Bronchial epithelial cell (primary cell): ENCODE measurements at regions not wholly inside any gene's neighbourhood (a gene's known extent, or its start where the extent isn't known, plus 50 kb on each side); places are given as distances from the start of the nearest gene placed in this dataset.

Experiments used
- DNase-seq: peaks from one replicate; pipeline ENCODE4 v3.0.0-alpha.2; 2010; ENCODE audit warnings: low read depth
- FAIRE-seq: peaks from 2 replicates; lab custom pipeline; 2011; peaks lifted over from hg19 to GRCh38; lab: Jason Lieb, UNC
- H3K27me3 ChIP-seq: 2 replicates; pipeline ENCODE4 v1.5.1; 2011; ENCODE audit warnings: low read length; ENCODE audit not compliant: control insufficient read depth, insufficient read depth
- H3K36me3 ChIP-seq: 2 replicates; pipeline ENCODE4 v1.5.1; 2011; ENCODE audit warnings: low read length; ENCODE audit not compliant: control insufficient read depth, insufficient read depth
- H3K4me3 ChIP-seq: 2 replicates; pipeline ENCODE4 v1.5.1; 2011; ENCODE audit warnings: mild to moderate bottlenecking, low read depth, low read length, control low read depth
- TF ChIP-seq, protein P1 (sequence below): IDR thresholded peaks from 2 replicates; pipeline ENCODE4 v1.5.1; 2011; ENCODE audit warnings: mild to moderate bottlenecking, moderate library complexity, low read length, control low read depth, inconsistent platforms; ENCODE audit not compliant: insufficient read depth, severe bottlenecking

DNA sequence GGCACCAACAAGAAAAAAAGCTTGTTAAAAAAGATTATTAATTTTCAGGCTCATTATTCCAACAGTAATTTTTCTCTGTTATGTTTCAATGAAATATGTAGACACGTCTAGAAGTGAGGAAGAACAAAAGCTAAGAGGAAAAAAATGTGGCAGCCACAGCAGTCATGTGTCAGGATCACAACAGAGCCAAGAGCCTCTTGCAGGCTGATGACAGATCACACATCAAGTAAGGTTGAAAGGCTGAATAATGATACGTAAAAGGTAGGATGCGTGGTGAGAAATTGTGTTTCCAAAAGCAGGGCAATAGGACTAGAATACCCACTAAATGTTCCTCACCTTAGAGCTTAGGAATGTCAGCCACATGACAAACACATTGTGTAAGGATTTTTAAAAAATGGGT, 124.8 kb downstream of the HTR1A start:
- Histone ChIP-seq H3K27me3 (no peaks in the 10 kb centered on the region), H3K36me3 (no peaks in the 10 kb centered on the region), H3K4me3 (no peak overlapping the region)
- DNase-seq: no peak
- TF ChIP-seq, protein P1, sequence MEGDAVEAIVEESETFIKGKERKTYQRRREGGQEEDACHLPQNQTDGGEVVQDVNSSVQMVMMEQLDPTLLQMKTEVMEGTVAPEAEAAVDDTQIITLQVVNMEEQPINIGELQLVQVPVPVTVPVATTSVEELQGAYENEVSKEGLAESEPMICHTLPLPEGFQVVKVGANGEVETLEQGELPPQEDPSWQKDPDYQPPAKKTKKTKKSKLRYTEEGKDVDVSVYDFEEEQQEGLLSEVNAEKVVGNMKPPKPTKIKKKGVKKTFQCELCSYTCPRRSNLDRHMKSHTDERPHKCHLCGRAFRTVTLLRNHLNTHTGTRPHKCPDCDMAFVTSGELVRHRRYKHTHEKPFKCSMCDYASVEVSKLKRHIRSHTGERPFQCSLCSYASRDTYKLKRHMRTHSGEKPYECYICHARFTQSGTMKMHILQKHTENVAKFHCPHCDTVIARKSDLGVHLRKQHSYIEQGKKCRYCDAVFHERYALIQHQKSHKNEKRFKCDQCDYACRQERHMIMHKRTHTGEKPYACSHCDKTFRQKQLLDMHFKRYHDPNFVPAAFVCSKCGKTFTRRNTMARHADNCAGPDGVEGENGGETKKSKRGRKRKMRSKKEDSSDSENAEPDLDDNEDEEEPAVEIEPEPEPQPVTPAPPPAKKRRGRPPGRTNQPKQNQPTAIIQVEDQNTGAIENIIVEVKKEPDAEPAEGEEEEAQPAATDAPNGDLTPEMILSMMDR: no peak
- no peak for FAIRE-seq

DNA sequence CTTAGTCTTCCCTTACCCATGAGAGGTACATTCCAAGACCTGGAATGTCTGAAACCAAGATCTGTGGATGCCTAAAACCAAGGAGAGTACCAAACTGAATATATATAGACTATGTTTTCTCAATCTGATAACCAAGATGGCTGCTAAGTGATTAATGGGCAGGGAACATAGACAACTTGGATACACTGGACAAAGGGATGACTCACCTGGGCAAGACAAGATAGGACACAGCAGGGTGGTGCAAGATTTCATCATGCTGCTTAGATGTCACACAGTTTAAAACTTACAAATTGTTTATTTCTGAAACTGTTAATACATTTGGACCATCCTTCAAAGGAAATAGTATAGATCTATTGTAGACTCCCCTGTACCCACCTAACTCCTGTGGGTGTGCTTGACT, 130.9 kb downstream of the HTR1A start:
- H3K4me3 ChIP-seq: no peak overlapping the region
- H3K27me3 ChIP-seq: no peaks in the 10 kb centered on the region
- peak; percentile 61 for DNase-seq
- TF ChIP-seq, protein P1: no peak
- no peaks in the 10 kb centered on the region for H3K36me3 ChIP-seq
- FAIRE-seq: no peak

DNA sequence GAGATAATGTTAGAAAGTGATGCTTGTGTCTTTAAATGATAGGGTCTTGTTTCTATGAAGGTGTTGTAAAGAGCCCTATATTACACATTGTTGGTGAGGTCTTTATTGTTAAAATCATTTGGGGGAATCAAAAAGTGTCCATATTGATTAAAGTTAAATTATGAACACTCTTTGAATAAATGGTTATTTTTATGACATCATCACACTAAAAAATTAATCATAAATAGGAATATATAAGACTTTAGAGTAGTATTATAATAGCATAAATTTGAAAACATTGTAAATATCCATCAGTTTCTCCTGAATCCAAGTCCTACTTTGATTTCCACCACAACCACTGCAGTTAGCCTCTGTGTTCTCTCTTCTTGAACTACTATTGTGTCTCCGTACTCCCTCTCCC, 136.3 kb downstream of the HTR1A start:
- TF ChIP-seq, protein P1: no peak
- DNase-seq: no peak
- Histone ChIP-seq H3K4me3 (no peak overlapping the region), H3K36me3 (no peaks in the 10 kb centered on the region), H3K27me3 (no peaks in the 10 kb centered on the region)
- no peak for FAIRE-seq

DNA sequence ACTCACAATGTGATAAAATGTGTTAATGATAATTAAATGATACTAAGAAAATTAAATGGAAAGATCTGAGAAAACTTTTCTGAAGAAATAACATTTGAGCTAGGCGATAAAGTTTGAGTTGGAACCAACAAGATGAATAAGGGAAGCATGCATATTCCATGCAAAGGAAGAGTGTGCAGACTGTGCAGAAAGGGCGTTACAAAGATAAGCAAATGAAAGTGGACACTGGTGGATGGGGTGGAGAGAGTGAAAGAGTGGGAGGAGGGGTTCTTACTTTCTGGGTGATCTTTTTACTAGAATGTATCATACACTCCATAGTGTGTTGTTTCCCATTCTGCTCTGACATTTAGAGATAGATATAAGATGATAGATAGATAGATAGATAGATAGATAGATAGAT, 138.7 kb downstream of the HTR1A start:
- FAIRE-seq (no peak), DNase-seq (no peak)
- Histone ChIP-seq H3K4me3 (no peak overlapping the region), H3K27me3 (no peaks in the 10 kb centered on the region), H3K36me3 (no peaks in the 10 kb centered on the region)
- TF ChIP-seq, protein P1: no peak

DNA sequence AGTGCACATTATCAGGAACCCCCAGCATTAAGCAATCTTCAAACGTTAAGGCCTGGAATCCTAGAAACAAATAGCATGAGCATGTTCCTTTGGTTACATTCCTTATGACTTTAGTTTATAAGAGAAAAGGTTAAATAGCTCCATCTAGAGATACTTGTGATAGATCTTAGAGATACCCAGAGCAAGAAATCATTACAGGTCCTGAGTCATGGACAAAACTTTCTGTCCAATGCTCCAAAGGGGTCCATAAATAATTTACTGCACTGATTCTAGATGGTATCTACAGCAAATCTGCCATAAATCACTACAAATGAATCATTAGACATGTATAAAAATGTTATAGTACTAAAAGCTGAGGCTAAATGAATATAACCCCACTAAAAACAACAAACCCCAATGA, 139.6 kb downstream of the HTR1A start:
- TF ChIP-seq, protein P1: no peak
- Histone ChIP-seq H3K27me3 (no peaks in the 10 kb centered on the region), H3K4me3 (no peak overlapping the region), H3K36me3 (no peaks in the 10 kb centered on the region)
- peak; percentile 7 for DNase-seq
- no peak for FAIRE-seq

DNA sequence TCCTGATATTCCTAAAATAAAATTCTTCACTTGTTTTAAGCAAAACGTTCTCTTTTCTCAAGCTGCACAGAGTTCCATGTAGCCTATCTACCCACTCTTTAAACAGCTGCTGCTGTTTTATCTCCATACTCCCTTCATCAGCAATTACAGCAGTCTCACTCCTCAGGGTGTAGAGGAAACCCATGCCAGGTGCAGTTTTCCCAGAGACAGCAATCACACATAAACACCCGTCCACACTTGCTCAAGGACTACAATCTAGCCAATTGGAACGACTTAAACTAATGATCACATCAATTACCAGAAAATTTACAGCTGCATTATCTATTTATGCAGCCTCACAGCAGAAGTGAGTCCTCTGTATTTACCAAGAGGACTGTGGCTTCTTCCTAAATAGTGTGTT, 141.7 kb downstream of the HTR1A start:
- FAIRE-seq (no peak), DNase-seq (no peak)
- Histone ChIP-seq H3K4me3 (no peak overlapping the region), H3K27me3 (no peaks in the 10 kb centered on the region), H3K36me3 (no peaks in the 10 kb centered on the region)
- TF ChIP-seq, protein P1: no peak
